GM10248 (cell line): ENCODE measurements at regions not wholly inside any gene's neighbourhood (a gene's known extent, or its start where the extent isn't known, plus 50 kb on each side); places are given as distances from the start of the nearest gene placed in this dataset.
"Not testable (repeated sequence)": the region's sequence is repeated elsewhere in the genome, so short reads cannot be mapped to it uniquely, and the experiment has no call there.

Experiments
- CTCF ChIA-PET: fragments of 300-600 bp; sonication (Branson Sonifier 250); formaldehyde crosslinking; extraction: SDS; loops from one replicate; lab custom pipeline; 2021; ENCODE audit warnings: antibody characterized with exemption; lab: Yijun Ruan, JAX
- POLR2A ChIA-PET: fragments of 350-650 bp; sonication (Branson Sonifier 250); formaldehyde crosslinking; extraction: SDS; loops from one replicate; lab custom pipeline; 2020; ENCODE audit warnings: antibody characterized with exemption; lab: Yijun Ruan, JAX
- DNase-seq: peaks from one replicate; pipeline ENCODE4 v3.0.0; 2012; ENCODE audit errors: extremely low spot score
- TF ChIP-seq, protein P1 (sequence below): IDR thresholded peaks from 2 replicates; pipeline ENCODE4 v1.5.1; 2012; ENCODE audit warnings: mild to moderate bottlenecking, low read depth; ENCODE audit errors: extremely low read depth, missing control alignments, control extremely low read depth

DNA sequence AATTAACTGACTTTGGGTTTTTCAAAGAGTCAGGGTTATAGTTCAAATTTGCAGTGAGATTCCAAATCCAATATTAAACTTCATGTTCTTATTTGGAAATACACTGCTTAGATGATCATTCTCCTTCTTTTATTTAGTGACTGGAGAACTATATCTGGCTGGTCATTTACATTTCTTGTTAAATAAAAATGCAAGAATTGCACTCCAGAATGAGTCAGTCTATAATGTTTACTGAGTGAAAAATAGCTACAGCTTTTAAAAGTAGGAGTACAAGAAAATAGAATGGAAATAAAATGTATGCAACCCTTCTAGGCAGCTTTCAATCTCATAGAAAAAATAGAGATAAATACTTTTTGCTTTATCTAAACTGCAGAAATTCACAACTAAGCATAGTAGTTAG, 54.5 kb upstream of the CD2AP start:
- TF ChIP-seq, protein P1, sequence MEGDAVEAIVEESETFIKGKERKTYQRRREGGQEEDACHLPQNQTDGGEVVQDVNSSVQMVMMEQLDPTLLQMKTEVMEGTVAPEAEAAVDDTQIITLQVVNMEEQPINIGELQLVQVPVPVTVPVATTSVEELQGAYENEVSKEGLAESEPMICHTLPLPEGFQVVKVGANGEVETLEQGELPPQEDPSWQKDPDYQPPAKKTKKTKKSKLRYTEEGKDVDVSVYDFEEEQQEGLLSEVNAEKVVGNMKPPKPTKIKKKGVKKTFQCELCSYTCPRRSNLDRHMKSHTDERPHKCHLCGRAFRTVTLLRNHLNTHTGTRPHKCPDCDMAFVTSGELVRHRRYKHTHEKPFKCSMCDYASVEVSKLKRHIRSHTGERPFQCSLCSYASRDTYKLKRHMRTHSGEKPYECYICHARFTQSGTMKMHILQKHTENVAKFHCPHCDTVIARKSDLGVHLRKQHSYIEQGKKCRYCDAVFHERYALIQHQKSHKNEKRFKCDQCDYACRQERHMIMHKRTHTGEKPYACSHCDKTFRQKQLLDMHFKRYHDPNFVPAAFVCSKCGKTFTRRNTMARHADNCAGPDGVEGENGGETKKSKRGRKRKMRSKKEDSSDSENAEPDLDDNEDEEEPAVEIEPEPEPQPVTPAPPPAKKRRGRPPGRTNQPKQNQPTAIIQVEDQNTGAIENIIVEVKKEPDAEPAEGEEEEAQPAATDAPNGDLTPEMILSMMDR, result no peak
- ChIA-PET POLR2A (no interaction called here), CTCF (interaction anchor here (0.9 to 1.2 kb wide), 5 partner anchors 8 to 311 kb away, joined by 3 to 6 read pairs (median 3); no protein-coding TSS in a partner anchor)
- no peak for DNase-seq

DNA sequence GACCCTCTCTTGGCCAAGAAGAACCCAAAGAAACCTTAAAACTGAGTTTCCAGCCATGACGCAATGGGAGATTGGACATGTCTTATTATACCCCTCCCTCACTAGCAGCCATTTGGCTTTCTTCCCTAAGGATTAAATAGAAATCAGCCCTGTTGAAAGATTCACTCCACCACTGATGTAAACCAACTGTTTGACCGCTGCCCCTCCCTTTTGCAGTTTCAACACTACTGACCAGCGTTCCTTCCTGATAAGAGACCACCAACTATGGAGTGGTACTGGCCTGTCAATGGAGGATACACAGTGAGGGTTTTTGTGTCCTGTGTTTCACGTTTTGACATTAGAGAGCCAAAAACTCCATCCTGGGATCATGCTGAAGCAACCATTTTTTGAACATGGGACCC, 53.2 kb upstream of the CD2AP start:
- TF ChIP-seq, protein P1, result no peak
- no peak for DNase-seq
- ChIA-PET CTCF (interaction anchor here (0.9 to 1.7 kb wide), 2 partner anchors 10 to 11 kb away, joined by 4 to 8 read pairs; no protein-coding TSS in a partner anchor), POLR2A (no interaction called here)

DNA sequence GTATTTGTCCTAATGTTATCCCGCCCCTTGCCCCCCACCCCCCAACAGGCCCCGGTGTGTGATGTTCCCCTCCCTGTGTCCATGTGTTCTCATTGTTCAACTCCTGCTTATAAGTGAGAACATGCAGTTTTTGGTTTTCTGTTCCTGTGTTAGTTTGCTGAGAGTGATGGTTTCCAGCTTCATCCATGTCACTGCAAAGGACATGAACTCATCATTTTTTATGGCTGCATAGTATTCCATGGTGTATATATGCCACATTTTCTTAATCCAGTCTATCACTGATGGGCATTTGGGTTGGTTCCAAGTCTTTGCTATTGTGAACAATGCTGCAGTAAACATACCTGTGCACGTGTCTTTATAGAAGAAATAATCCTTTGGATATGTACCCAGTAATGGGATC, 51.9 kb upstream of the CD2AP start:
- DNase-seq, POLR2A ChIA-PET: not testable (repeated sequence)
- CTCF ChIA-PET, result interaction anchor here (1.7 kb wide), 1 partner anchor 12 kb away, joined by 8 read pairs; no protein-coding TSS in a partner anchor

DNA sequence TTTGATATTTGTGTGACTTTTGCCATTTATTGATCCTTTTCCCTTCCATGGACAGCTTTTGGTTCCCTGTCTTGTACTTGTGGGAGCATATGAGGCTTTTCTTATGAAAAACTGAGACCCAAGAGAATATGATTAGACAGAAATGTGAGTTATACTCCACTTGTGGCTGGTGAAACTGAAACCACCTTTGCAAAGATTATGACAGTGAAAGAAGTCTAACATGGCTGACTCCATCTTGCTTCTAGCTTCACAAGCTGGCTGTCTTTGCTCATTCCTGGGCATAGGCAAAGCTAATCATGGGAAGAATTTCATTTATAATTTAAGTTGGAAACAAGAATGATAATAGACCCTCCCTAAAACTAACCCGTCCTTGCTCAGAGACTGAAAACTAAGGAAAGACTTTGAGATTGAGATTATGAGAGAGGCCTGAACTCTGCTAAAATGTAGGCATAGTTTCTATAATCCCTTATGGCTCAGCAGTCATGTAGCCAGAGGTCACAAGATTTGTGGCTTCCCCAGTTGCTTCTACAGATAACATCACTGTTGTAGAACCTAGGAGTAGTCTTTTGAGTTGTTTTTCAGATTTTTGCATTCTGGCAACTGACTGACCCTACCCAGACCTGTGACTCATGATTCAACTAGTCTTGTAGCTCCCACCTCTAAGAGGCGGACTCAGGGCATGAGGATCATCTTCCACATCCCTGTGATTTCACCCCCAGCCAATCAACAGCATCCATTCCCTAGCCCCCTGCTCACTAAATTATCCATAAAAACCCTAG, 50.9 kb upstream of the CD2AP start:
- DNase-seq, result no peak
- TF ChIP-seq, protein P1, result no peak
- ChIA-PET CTCF (no interaction called here), POLR2A (no interaction called here)

DNA sequence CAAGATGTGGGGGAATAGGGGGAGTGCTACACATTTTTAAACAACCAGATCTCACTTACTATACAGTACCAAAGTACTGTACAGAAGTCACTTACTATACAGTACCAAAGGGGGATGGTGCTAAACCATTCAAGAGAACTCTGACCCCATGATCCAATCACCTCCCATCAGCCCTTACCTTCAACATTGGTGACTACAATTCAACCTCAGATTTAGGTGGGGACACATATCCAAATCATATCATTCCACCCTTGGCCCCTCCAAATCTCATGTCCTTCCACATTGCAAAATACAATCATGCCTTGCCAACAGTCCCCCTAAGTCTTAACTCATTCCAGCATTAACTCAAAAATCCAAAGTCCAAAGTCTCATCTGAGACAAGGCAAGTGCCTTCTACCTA, 49.9 kb upstream of the CD2AP start:
- no peak for DNase-seq
- ChIA-PET CTCF (no interaction called here), POLR2A (no interaction called here)
- TF ChIP-seq, protein P1, result no peak
